Activated naive CD4-positive, alpha-beta T cell treated with anti-CD3 and anti-CD28 coated beads, Interleukin-2, amount 50 U/mL, for 72 hours (primary cell): ENCODE measurements at regions not wholly inside any gene's neighbourhood (a gene's known extent, or its start where the extent isn't known, plus 50 kb on each side); places are given as distances from the start of the nearest gene placed in this dataset.
A peak's percentile ranks its signal among the peaks of the same experiment; 100 is the strongest.

Experiments used
- ATAC-seq, 2 donors: fragments of 150-1000 bp; cut with Tn5 transposase; 2 replicates each; pipeline ENCODE4 v1.10.0; 2021; ENCODE audit warnings: mild to moderate bottlenecking in 2 of 2, moderate library complexity in 2 of 2
- DNase-seq, 2 donors: peaks; one replicate each; pipeline ENCODE4 v3.0.0; 2021 to 2022; ENCODE audit warnings: low spot score in 2 of 2
- H3K27ac Mint-ChIP-seq, 2 donors: one replicate each; pipeline ENCODE4 v1.8.0; 2022; ENCODE audit warnings: mild to moderate bottlenecking in 2 of 2, mixed read lengths in 2 of 2
- H3K36me3 Mint-ChIP-seq, 2 donors: one replicate each; pipeline ENCODE4 v1.8.0; 2022; ENCODE audit warnings: mixed read lengths in 2 of 2
- H3K9me3 Mint-ChIP-seq, 2 donors: one replicate each; pipeline ENCODE4 v1.8.0; 2022; ENCODE audit warnings: mixed read lengths in 2 of 2

DNA sequence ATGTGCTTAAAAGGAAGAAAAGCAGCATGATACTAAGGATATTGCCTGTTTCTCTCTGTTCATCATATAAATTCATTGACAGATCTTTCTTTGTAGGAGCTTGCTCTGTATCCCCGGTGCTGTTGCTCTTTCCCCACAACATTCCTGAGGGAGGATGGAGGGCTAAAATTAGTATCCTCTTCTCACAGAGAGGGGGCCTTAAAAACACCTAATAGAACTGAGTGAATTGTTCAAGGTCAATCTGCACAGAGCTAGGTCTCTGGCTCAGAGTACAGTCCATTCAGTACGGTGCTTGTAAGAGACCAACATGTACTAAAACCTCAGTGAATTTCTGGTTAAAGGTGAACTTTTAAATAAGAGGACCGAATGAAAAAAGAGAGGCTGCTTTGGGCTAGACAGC, 88.7 kb downstream of the PALM2AKAP2 start:
- Mint-ChIP-seq H3K36me3 (peaks cover 0 to 2% of the 10 kb centered on the region in 2 donors), H3K9me3 (peaks cover 0 to 5% of the 10 kb centered on the region in 2 donors), H3K27ac (no peak overlapping the region)
- no peak for DNase-seq
- no peak for ATAC-seq

- DNase-seq (no peak), ATAC-seq (no peak)
- Mint-ChIP-seq H3K27ac (no peak overlapping the region), H3K9me3 (peaks cover 0 to 5% of the 10 kb centered on the region in 2 donors), H3K36me3 (peaks cover 0 to 6% of the 10 kb centered on the region in 2 donors)
Observed at GRCh38 chr9:109870365-109870764, 90.4 kb downstream of the PALM2AKAP2 start.

DNA sequence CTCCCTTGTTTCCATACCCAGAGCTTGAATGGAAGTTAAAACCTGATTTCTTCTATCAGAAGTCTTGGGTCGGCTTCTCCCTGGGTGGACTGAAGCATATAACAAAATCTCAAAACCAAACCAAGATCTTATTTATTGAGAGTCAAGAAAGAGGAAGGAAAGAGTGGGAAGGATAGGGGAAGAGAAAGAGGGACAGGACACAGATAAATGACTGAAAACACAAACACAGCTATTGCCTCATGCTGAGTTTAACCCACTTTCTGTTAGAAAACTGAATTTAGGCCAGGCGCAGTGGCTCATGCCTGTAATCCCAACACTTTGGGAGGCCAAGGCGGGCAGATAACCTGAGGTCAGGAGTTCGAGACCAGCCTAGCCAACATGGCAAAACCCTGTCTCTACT, 92.9 kb downstream of the PALM2AKAP2 start:
- Mint-ChIP-seq H3K27ac (no peak overlapping the region), H3K36me3 (peaks cover 0 to 6% of the 10 kb centered on the region in 2 donors), H3K9me3 (peaks cover 0 to 5% of the 10 kb centered on the region in 2 donors)
- no peak for ATAC-seq
- no peak for DNase-seq

- DNase-seq: no peak
- H3K36me3 Mint-ChIP-seq: peaks cover 0 to 6% of the 10 kb centered on the region in 2 donors
- ATAC-seq: no peak
- no peak overlapping the region for H3K27ac Mint-ChIP-seq
- peaks cover 0 to 5% of the 10 kb centered on the region in 2 donors for H3K9me3 Mint-ChIP-seq
Observed at GRCh38 chr9:109875495-109876129, 95.6 kb downstream of the PALM2AKAP2 start.

GRCh38 chr9:109880276-109881169, 100.5 kb downstream of the PALM2AKAP2 start:
- Mint-ChIP-seq H3K36me3 (peaks cover 0 to 27% of the 10 kb centered on the region in 2 donors), H3K9me3 (peaks cover 0 to 18% of the 10 kb centered on the region in 2 donors), H3K27ac (no peak overlapping the region)
- peak in 1 of 2 donors; percentile 31 for DNase-seq
- ATAC-seq: peak; percentile 71 to 82

DNA sequence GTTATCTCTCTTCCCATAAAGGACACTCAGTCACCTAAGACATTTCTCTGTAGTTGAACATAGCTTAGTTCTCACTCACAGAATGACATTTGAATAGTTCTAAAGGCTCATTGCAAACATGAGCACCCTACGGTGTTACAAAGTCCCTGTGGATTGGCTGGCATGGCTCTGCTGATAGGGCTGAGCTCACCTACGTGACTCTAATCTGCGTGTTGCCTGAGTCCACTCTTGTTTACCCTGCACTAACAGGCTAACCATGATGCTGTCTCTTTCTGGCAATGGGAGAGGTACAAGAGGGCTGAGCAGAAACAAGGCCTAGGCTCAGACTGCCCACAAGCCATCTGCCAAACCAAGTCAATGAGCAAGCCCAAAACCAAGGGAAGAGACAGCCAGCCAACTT, 103.6 kb downstream of the PALM2AKAP2 start:
- ATAC-seq (no peak), DNase-seq (no peak)
- H3K9me3 Mint-ChIP-seq: peaks cover 0 to 18% of the 10 kb centered on the region in 2 donors
- peaks cover 0 to 36% of the 10 kb centered on the region in 2 donors for H3K36me3 Mint-ChIP-seq
- peak overlapping the region; percentile 25 to 90 for H3K27ac Mint-ChIP-seq

- Mint-ChIP-seq H3K9me3 (peaks cover 0 to 24% of the 10 kb centered on the region in 2 donors), H3K36me3 (peaks cover 0 to 49% of the 10 kb centered on the region in 2 donors), H3K27ac (peak overlapping the region; percentile 91 to 99)
- ATAC-seq (peak in 1 of 2 donors; percentile 0), DNase-seq (no peak)
Observed at GRCh38 chr9:109886041-109886440, 106.0 kb downstream of the PALM2AKAP2 start.

DNA sequence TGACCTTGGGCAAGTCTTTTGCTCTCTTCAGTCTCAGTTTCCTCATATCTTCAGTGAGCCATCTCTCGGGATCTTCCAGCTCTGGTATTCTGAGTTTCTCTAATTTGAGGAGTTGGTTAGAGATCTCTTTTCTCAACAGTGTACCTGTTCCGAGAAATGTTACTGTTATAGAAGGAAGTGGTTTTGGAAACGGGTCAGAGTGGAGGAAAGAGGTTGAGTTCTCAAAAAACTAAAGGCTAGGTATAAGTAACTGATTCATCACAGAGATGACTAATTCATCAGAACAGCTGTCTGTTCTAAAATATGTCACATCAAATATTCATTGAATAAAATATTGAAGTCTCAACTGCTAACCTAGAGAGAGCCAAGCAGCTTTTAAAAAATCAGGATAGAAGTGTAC, 106.6 kb downstream of the PALM2AKAP2 start:
- peak overlapping the region; percentile 91 to 99 for H3K27ac Mint-ChIP-seq
- peaks cover 0 to 49% of the 10 kb centered on the region in 2 donors for H3K36me3 Mint-ChIP-seq
- H3K9me3 Mint-ChIP-seq: peaks cover 0 to 24% of the 10 kb centered on the region in 2 donors
- peak; percentile 87 to 92 for ATAC-seq
- no peak for DNase-seq

GRCh38 chr9:109887079-109887478, 107.1 kb downstream of the PALM2AKAP2 start:
- peaks cover 0 to 24% of the 10 kb centered on the region in 2 donors for H3K9me3 Mint-ChIP-seq
- peak overlapping the region; percentile 91 to 99 for H3K27ac Mint-ChIP-seq
- peaks cover 0 to 49% of the 10 kb centered on the region in 2 donors for H3K36me3 Mint-ChIP-seq
- DNase-seq (no peak), ATAC-seq (peak; percentile 56 to 67)

DNA sequence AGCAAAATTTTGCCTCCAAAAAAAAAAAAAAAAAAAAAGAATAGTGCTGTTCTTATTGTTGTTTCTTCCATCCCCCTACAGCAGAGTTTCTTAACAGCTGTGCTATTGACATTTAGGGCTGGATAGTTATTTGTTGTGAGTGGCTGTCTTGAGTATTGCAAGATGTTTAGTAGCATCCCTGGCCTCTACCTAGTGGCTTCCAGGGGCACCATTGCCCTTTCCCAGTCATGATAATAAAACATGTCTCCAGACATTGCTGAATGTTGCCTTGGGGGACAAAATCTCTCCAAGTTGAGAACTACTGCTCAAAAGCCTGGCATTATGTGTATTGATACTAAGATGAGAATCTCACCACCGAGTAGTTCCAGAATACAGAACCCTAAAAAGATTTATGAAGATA, 108.7 kb downstream of the PALM2AKAP2 start:
- peaks cover 0 to 17% of the 10 kb centered on the region in 2 donors for H3K9me3 Mint-ChIP-seq
- peaks cover 0 to 47% of the 10 kb centered on the region in 2 donors for H3K36me3 Mint-ChIP-seq
- no peak for DNase-seq
- ATAC-seq: no peak
- H3K27ac Mint-ChIP-seq: peak overlapping the region in 1 of 2 donors; percentile 87

- Mint-ChIP-seq H3K36me3 (peaks cover 0 to 39% of the 10 kb centered on the region in 2 donors), H3K27ac (peak overlapping the region in 1 of 2 donors; percentile 87), H3K9me3 (peaks cover 0 to 12% of the 10 kb centered on the region in 2 donors)
- DNase-seq (no peak), ATAC-seq (no peak)
Observed at GRCh38 chr9:109889456-109889855, 109.5 kb downstream of the PALM2AKAP2 start.

DNA sequence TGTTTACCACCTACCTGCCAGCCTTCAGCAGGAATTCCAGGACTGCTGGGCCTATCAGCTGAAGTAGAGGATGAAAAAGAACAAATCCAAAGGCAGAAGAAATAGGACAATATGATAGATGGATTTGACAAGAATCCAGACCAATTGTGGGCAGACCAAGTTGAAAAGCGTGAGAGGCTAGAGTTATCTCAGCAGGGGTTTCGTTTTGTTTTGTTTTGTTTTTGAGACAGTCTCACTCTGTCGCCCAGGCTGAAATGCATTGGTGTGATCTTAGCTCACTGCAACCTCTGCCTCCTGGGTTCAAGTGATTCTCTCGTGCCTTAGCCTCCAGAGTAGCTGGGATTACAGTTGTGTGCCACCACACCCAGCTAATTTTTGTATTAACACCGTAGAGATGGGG, 113.2 kb downstream of the PALM2AKAP2 start:
- ATAC-seq (no peak), DNase-seq (no peak)
- peaks cover 0 to 6% of the 10 kb centered on the region in 2 donors for H3K9me3 Mint-ChIP-seq
- peak overlapping the region in 1 of 2 donors; percentile 95 for H3K27ac Mint-ChIP-seq
- peaks cover 4 to 33% of the 10 kb centered on the region in 2 donors for H3K36me3 Mint-ChIP-seq

GRCh38 chr9:109894473-109894872, 114.5 kb downstream of the PALM2AKAP2 start:
- ATAC-seq (peak; percentile 62 to 71), DNase-seq (no peak)
- Mint-ChIP-seq H3K27ac (peak overlapping the region; percentile 90 to 95), H3K36me3 (peaks cover 4 to 44% of the 10 kb centered on the region in 2 donors), H3K9me3 (peaks cover 0 to 12% of the 10 kb centered on the region in 2 donors)

GRCh38 chr9:109894921-109895758, 115.1 kb downstream of the PALM2AKAP2 start:
- peak; percentile 71 to 77 for DNase-seq
- H3K27ac Mint-ChIP-seq: peak overlapping the region; percentile 90 to 95
- H3K36me3 Mint-ChIP-seq: peaks cover 4 to 44% of the 10 kb centered on the region in 2 donors
- peaks cover 0 to 17% of the 10 kb centered on the region in 2 donors for H3K9me3 Mint-ChIP-seq
- ATAC-seq: peak; percentile 77 to 81

- Mint-ChIP-seq H3K9me3 (peaks cover 0 to 20% of the 10 kb centered on the region in 2 donors), H3K27ac (peak overlapping the region in 1 of 2 donors; percentile 5), H3K36me3 (peaks cover under 1 to 34% of the 10 kb centered on the region in 2 donors)
- no peak for ATAC-seq
- DNase-seq: no peak
Observed at GRCh38 chr9:109901201-109901600, 121.2 kb downstream of the PALM2AKAP2 start.

GRCh38 chr9:109903515-109904138, 123.6 kb downstream of the PALM2AKAP2 start:
- H3K36me3 Mint-ChIP-seq: peaks cover 0 to 28% of the 10 kb centered on the region in 2 donors
- peak in 1 of 2 donors; percentile 60 for DNase-seq
- peaks cover 0 to 18% of the 10 kb centered on the region in 2 donors for H3K9me3 Mint-ChIP-seq
- no peak overlapping the region for H3K27ac Mint-ChIP-seq
- ATAC-seq: peak; percentile 79 to 85
